Neuronal stem cell (in vitro differentiated cells): ENCODE measurements at regions not wholly inside any gene's neighbourhood (a gene's known extent, or its start where the extent isn't known, plus 50 kb on each side); places are given as distances from the start of the nearest gene placed in this dataset.

Source experiments
- DNase-seq: peaks from one replicate; pipeline ENCODE4 v3.0.0-alpha.2; 2013; ENCODE audit warnings: low spot score
- H2AFZ ChIP-seq: one replicate; pipeline ENCODE4 v1.6.1; 2013; ENCODE audit warnings: mild to moderate bottlenecking, low read length, inconsistent platforms
- H2AK5ac ChIP-seq: 2 replicates; pipeline ENCODE4 v1.6.1; 2013; ENCODE audit warnings: low read depth, mild to moderate bottlenecking, inconsistent platforms, low read length, moderate library complexity, mixed read lengths
- H2BK120ac ChIP-seq: 2 replicates; pipeline ENCODE4 v1.6.1; 2013; ENCODE audit warnings: low read depth, mild to moderate bottlenecking, inconsistent platforms, low read length, moderate library complexity, mixed read lengths
- H2BK12ac ChIP-seq: one replicate; pipeline ENCODE4 v1.6.1; 2013; ENCODE audit warnings: low read length, inconsistent platforms
- H2BK15ac ChIP-seq: 2 replicates; pipeline ENCODE4 v1.6.1; 2013; ENCODE audit warnings: mild to moderate bottlenecking, low read length, inconsistent platforms, mixed read lengths
- H2BK5ac ChIP-seq: one replicate; pipeline ENCODE4 v1.6.1; 2013; ENCODE audit warnings: inconsistent platforms, mild to moderate bottlenecking, low read length, moderate library complexity
- H3K14ac ChIP-seq: one replicate; pipeline ENCODE4 v1.6.1; 2013; ENCODE audit warnings: low read length, inconsistent platforms
- H3K18ac ChIP-seq: 2 replicates; pipeline ENCODE4 v1.6.1; 2013; ENCODE audit warnings: low read length, inconsistent platforms
- H3K23ac ChIP-seq: 2 replicates; pipeline ENCODE4 v1.6.1; 2013; ENCODE audit warnings: low read depth, mild to moderate bottlenecking, mixed read lengths, low read length, inconsistent platforms; ENCODE audit not compliant: poor library complexity
- H3K27ac ChIP-seq: replicated peaks from 3 replicates; pipeline ENCODE4 v1.5.1; 2013; ENCODE audit warnings: low read length, inconsistent platforms
- H3K27me3 ChIP-seq, 3 experiments: 2 replicates each; pipeline ENCODE4 v1.6.1; 2013; ENCODE audit warnings: low read length in 3 of 3, mild to moderate bottlenecking in 2 of 3, inconsistent platforms in 1 of 3, low read depth in 1 of 3, mixed read lengths in 1 of 3, moderate library complexity in 1 of 3; ENCODE audit not compliant: control insufficient read depth in 3 of 3, insufficient read depth in 3 of 3
- H3K36me3 ChIP-seq, 2 donors: replicated peaks in 1 of 2; 2 replicates each; pipeline ENCODE4 v1.6.1; 2013; ENCODE audit warnings: low read length in 2 of 2; ENCODE audit not compliant: control insufficient read depth in 2 of 2, insufficient read depth in 2 of 2
- H3K4ac ChIP-seq: 2 replicates; pipeline ENCODE4 v1.6.1; 2013; ENCODE audit warnings: inconsistent platforms, mild to moderate bottlenecking, low read length, moderate library complexity
- H3K4me1 ChIP-seq, 2 donors: 1 replicate in 1 of 2; 2 replicates in 1 of 2; pipeline ENCODE4 v1.6.1; 2013; ENCODE audit warnings: low read length in 2 of 2, low read depth in 1 of 2; ENCODE audit not compliant: control insufficient read depth in 2 of 2, insufficient read depth in 1 of 2
- H3K4me2 ChIP-seq: one replicate; pipeline ENCODE4 v1.6.1; 2013; ENCODE audit warnings: mild to moderate bottlenecking, low read length, inconsistent platforms; ENCODE audit not compliant: insufficient read depth, poor library complexity, severe bottlenecking
- H3K4me3 ChIP-seq, 2 donors: 2 replicates each; pipeline ENCODE4 v1.5.1; 2013; ENCODE audit warnings: low read length in 2 of 2, mild to moderate bottlenecking in 2 of 2, inconsistent platforms in 1 of 2, moderate library complexity in 1 of 2
- H3K79me1 ChIP-seq: one replicate; pipeline ENCODE4 v1.6.1; 2013; ENCODE audit warnings: low read depth, mild to moderate bottlenecking, inconsistent platforms, low read length, moderate library complexity
- H3K9ac ChIP-seq: one replicate; pipeline ENCODE4 v1.6.1; 2013; ENCODE audit warnings: mild to moderate bottlenecking, low read depth, low read length, inconsistent platforms; ENCODE audit not compliant: poor library complexity
- H3K9me3 ChIP-seq, 2 donors: replicated peaks in 1 of 2; 2 replicates each; pipeline versions ENCODE3 to v1.6.1; 2013; ENCODE audit warnings: low read length in 2 of 2, mild to moderate bottlenecking in 2 of 2, inconsistent platforms in 1 of 2, low read depth in 1 of 2, mixed read lengths in 1 of 2, moderate library complexity in 1 of 2; ENCODE audit not compliant: control insufficient read depth in 2 of 2, insufficient read depth in 1 of 2
- H4K8ac ChIP-seq: one replicate; pipeline ENCODE4 v1.6.1; 2013; ENCODE audit warnings: low read depth, mild to moderate bottlenecking, inconsistent platforms, low read length, moderate library complexity
- H4K91ac ChIP-seq: one replicate; pipeline ENCODE4 v1.6.1; 2013; ENCODE audit warnings: low read length, low read depth, mild to moderate bottlenecking, inconsistent platforms; ENCODE audit not compliant: poor library complexity
- WGBS, 2 donors: extraction: QIAGEN DNeasy Blood & Tissue Kit; methylation state at CpG; one replicate each; pipeline ENCODE4 v1.1.7; 2013; ENCODE audit warnings: missing lambda C conversion rate in 2 of 2, mixed read lengths in 1 of 2; ENCODE audit not compliant: insufficient read length in 2 of 2, insufficient replicate concordance in 1 of 2; ENCODE audit errors: extremely low coverage in 2 of 2; 5-methylcytosine and 5-hydroxymethylcytosine counted together

DNA sequence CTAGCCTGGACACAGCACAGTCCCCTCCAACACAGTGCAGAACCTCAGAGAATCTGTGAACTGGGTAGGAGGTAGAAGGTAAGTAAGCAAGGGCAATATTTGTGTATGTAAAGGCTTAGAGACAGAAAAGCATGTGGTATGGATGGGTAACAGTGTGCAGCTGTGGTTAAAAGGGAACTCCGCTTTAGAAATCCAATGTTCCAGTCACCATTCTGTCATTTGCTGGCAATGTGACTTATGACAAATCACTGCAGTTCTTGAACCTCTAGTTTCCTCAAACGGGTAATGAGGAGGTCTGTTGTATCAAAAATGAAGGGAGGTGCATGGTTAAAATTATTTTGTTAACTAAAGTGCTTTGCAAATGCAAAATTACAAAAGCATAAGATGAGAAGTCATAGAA lies 125.5 kb upstream of the IFNE start:
- no peak overlapping the region for H4K8ac ChIP-seq
- WGBS, 2 donors: no CpG with 5 or more reads among the region's 2 CpGs
- no peak overlapping the region for H3K9ac ChIP-seq
- no peaks in the 10 kb centered on the region for H3K36me3 ChIP-seq
- H3K14ac ChIP-seq: no peak overlapping the region
- no peak overlapping the region for H3K4me3 ChIP-seq
- H2AFZ ChIP-seq: no peak overlapping the region
- no peak overlapping the region for H4K91ac ChIP-seq
- H3K79me1 ChIP-seq: no peaks in the 10 kb centered on the region
- H3K4ac ChIP-seq: no peak overlapping the region
- H2BK120ac ChIP-seq: no peak overlapping the region
- H3K23ac ChIP-seq: no peak overlapping the region
- H3K9me3 ChIP-seq: no peaks in the 10 kb centered on the region
- no peaks in the 10 kb centered on the region for H3K4me1 ChIP-seq
- no peaks in the 10 kb centered on the region for H3K27me3 ChIP-seq
- H2BK15ac ChIP-seq: no peak overlapping the region
- no peak overlapping the region for H2BK5ac ChIP-seq
- H3K18ac ChIP-seq: no peak overlapping the region
- H3K27ac ChIP-seq: no peak overlapping the region
- no peak overlapping the region for H2BK12ac ChIP-seq
- no peak overlapping the region for H3K4me2 ChIP-seq
- no peak for DNase-seq
- no peak overlapping the region for H2AK5ac ChIP-seq

DNA sequence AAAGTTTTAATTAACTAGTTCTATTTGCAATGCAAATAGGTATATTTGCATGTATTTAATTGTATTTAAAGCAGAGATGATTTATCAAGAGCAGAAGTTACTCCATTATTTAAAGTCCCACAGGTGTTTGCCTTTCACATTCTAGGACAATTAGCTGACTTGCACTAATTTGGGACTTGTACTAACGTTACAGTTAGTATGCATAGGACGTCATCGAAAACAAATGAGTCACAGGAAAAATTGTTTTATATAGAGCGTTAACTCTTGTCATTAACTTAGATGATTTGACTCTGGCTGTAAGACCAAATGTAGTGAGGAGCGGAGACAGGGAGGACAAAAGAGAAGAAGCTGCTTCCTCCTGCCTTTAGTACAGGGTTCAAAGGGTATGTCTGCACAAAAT lies 126.1 kb upstream of the IFNE start:
- no peaks in the 10 kb centered on the region for H3K79me1 ChIP-seq
- H3K36me3 ChIP-seq: no peaks in the 10 kb centered on the region
- H2AK5ac ChIP-seq: no peak overlapping the region
- no peak overlapping the region for H3K27ac ChIP-seq
- no peak overlapping the region for H3K4ac ChIP-seq
- H4K91ac ChIP-seq: no peak overlapping the region
- H2BK12ac ChIP-seq: no peak overlapping the region
- H3K9ac ChIP-seq: no peak overlapping the region
- no peak overlapping the region for H3K4me3 ChIP-seq
- H3K4me2 ChIP-seq: no peak overlapping the region
- no peak overlapping the region for H2BK5ac ChIP-seq
- H2BK120ac ChIP-seq: no peak overlapping the region
- WGBS, 2 donors: no CpG with 5 or more reads among the region's 5 CpGs
- no peak for DNase-seq
- H3K18ac ChIP-seq: no peak overlapping the region
- H3K4me1 ChIP-seq: no peaks in the 10 kb centered on the region
- H3K27me3 ChIP-seq: no peaks in the 10 kb centered on the region
- H3K14ac ChIP-seq: no peak overlapping the region
- H3K23ac ChIP-seq: no peak overlapping the region
- H3K9me3 ChIP-seq: no peaks in the 10 kb centered on the region
- H2BK15ac ChIP-seq: no peak overlapping the region
- no peak overlapping the region for H2AFZ ChIP-seq
- H4K8ac ChIP-seq: no peak overlapping the region

DNA sequence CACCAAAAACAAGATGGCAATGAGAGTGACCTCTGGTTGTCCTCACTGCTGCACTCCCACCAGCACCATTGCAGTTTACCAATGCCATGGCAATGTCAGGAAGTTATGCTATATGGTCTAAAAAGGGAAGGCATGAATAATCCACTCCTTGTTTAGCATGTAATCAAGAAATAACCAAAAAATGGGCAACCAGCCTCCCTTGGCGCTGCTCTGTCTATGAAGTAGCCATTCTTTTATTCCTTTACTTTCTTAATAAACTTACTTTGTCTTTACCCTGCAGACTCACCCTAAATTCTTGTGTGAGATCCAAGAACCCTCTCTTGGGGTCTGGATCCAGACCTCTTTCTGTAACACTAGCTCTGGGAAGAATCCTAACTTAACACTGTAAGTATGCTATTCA lies 127.4 kb upstream of the IFNE start:
- no peak overlapping the region for H4K91ac ChIP-seq
- no peaks in the 10 kb centered on the region for H3K27me3 ChIP-seq
- H2BK15ac ChIP-seq: no peak overlapping the region
- no peak overlapping the region for H2AK5ac ChIP-seq
- H3K4ac ChIP-seq: no peak overlapping the region
- no peak overlapping the region for H2BK12ac ChIP-seq
- no peak overlapping the region for H3K4me2 ChIP-seq
- H2BK5ac ChIP-seq: no peak overlapping the region
- no peak overlapping the region for H3K27ac ChIP-seq
- no peak for DNase-seq
- no peaks in the 10 kb centered on the region for H3K79me1 ChIP-seq
- H3K23ac ChIP-seq: no peak overlapping the region
- H3K4me1 ChIP-seq: no peaks in the 10 kb centered on the region
- H3K4me3 ChIP-seq: no peak overlapping the region
- H2BK120ac ChIP-seq: no peak overlapping the region
- no peak overlapping the region for H3K18ac ChIP-seq
- no peak overlapping the region for H3K14ac ChIP-seq
- H4K8ac ChIP-seq: no peak overlapping the region
- H3K9me3 ChIP-seq: no peaks in the 10 kb centered on the region
- WGBS, 2 donors: no CpG with 5 or more reads among the region's 1 CpG
- no peak overlapping the region for H3K9ac ChIP-seq
- no peaks in the 10 kb centered on the region for H3K36me3 ChIP-seq
- H2AFZ ChIP-seq: no peak overlapping the region

DNA sequence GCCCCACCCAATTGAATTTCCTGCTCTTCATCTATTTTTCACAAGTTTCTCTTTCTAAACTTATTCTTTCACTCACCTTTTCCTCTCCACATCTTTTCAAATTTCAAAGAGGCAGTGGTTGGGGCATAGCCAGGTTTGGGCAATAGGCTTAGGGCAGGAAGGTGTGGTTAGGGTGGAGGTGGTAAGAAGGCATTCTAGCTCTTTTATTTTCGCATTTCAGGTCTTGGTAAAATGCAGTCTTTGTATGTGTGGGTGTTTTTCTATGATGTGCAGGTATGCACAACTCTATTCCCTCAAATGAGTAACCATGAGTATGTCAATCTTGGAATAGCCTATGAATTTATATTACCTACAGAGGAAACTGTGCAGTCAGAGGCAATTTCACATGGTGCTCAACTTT lies 129.8 kb upstream of the IFNE start:
- H3K4me2 ChIP-seq: no peak overlapping the region
- H4K8ac ChIP-seq: no peak overlapping the region
- no peak overlapping the region for H2BK15ac ChIP-seq
- H3K79me1 ChIP-seq: no peaks in the 10 kb centered on the region
- no peaks in the 10 kb centered on the region for H3K4me1 ChIP-seq
- DNase-seq: no peak
- H3K14ac ChIP-seq: no peak overlapping the region
- H2BK120ac ChIP-seq: no peak overlapping the region
- H4K91ac ChIP-seq: no peak overlapping the region
- H3K9me3 ChIP-seq: no peaks in the 10 kb centered on the region
- H3K27ac ChIP-seq: no peak overlapping the region
- H3K27me3 ChIP-seq: no peaks in the 10 kb centered on the region
- H3K4ac ChIP-seq: no peak overlapping the region
- no peak overlapping the region for H3K9ac ChIP-seq
- H3K36me3 ChIP-seq: no peaks in the 10 kb centered on the region
- no peak overlapping the region for H2AK5ac ChIP-seq
- H3K23ac ChIP-seq: no peak overlapping the region
- WGBS, 2 donors: no CpG with 5 or more reads among the region's 1 CpG
- no peak overlapping the region for H2BK12ac ChIP-seq
- H2BK5ac ChIP-seq: no peak overlapping the region
- no peak overlapping the region for H3K18ac ChIP-seq
- H2AFZ ChIP-seq: no peak overlapping the region
- no peak overlapping the region for H3K4me3 ChIP-seq
